ENCODE measurements at regions not wholly inside any gene's neighbourhood (a gene's known extent, or its start where the extent isn't known, plus 50 kb on each side); places are given as distances from the start of the nearest gene placed in this dataset.

- WGBS, 2 donors (ENCODE audit: extremely low coverage in 2 of 2, insufficient read length in 2 of 2, insufficient replicate concordance in 1 of 2) = no CpG with 5 or more reads among the region's 6 CpGs
- H3K4me3 ChIP-seq (ENCODE audit: low read length in 2 of 2) = no peak overlapping the region
Observed at GRCh38 chrX:771536-771935, 140.9 kb downstream of the SHOX start.

GRCh38 chrX:769796-770195 is 139.2 kb downstream of the SHOX start:
- Histone ChIP-seq H3K4ac (ENCODE audit: low read length) (no peak overlapping the region), H2AFZ (ENCODE audit: low read length) (no peak overlapping the region), H3K27me3 (ENCODE audit: control insufficient read depth in 3 of 3, insufficient read depth in 3 of 3, low read depth in 1 of 3, low read length in 3 of 3) (no peaks in the 10 kb centered on the region), H3K36me3 (replicated peaks in 1 of 2; ENCODE audit: control insufficient read depth in 2 of 2, insufficient read depth in 2 of 2, low read length in 2 of 2) (no peaks in the 10 kb centered on the region), H3K79me1 (ENCODE audit: low read depth, low read length) (no peaks in the 10 kb centered on the region), H4K8ac (ENCODE audit: low read depth, low read length) (no peak overlapping the region), H3K9me3 (replicated peaks in 1 of 2; ENCODE audit: control insufficient read depth in 2 of 2, insufficient read depth in 1 of 2, low read depth in 1 of 2, low read length in 2 of 2) (no peaks in the 10 kb centered on the region), H3K18ac (ENCODE audit: low read length) (no peak overlapping the region), H3K4me3 (ENCODE audit: low read length in 2 of 2) (no peak overlapping the region), H3K4me2 (ENCODE audit: insufficient read depth, low read length, poor library complexity, severe bottlenecking) (no peak overlapping the region), H2BK120ac (ENCODE audit: low read depth, low read length) (no peak overlapping the region), H3K4me1 (ENCODE audit: control insufficient read depth in 2 of 2, insufficient read depth in 1 of 2, low read depth in 1 of 2, low read length in 2 of 2) (peaks cover 0 to 3% of the 10 kb centered on the region in 2 donors), H2BK12ac (ENCODE audit: low read length) (no peak overlapping the region), H3K23ac (ENCODE audit: low read depth, low read length, poor library complexity) (no peak overlapping the region), H4K91ac (ENCODE audit: low read depth, low read length, poor library complexity) (no peak overlapping the region), H3K9ac (ENCODE audit: low read depth, low read length, poor library complexity) (no peak overlapping the region), H3K27ac (replicated peaks; ENCODE audit: low read length) (no peak overlapping the region), H2AK5ac (ENCODE audit: low read depth, low read length) (no peak overlapping the region), H2BK5ac (ENCODE audit: low read length) (no peak overlapping the region), H2BK15ac (ENCODE audit: low read length) (no peak overlapping the region), H3K14ac (ENCODE audit: low read length) (no peak overlapping the region)
- WGBS, 2 donors (ENCODE audit: extremely low coverage in 2 of 2, insufficient read length in 2 of 2, insufficient replicate concordance in 1 of 2) = no CpG with 5 or more reads among the region's 3 CpGs
- DNase-seq (ENCODE audit: low spot score) = no peak

More at GRCh38 chrX:771536-771935, 140.9 kb downstream of the SHOX start:
- Histone ChIP-seq H3K9me3 (replicated peaks in 1 of 2; ENCODE audit: control insufficient read depth in 2 of 2, insufficient read depth in 1 of 2, low read depth in 1 of 2, low read length in 2 of 2) (no peaks in the 10 kb centered on the region), H2BK15ac (ENCODE audit: low read length) (no peak overlapping the region), H4K91ac (ENCODE audit: low read depth, low read length, poor library complexity) (no peak overlapping the region), H3K36me3 (replicated peaks in 1 of 2; ENCODE audit: control insufficient read depth in 2 of 2, insufficient read depth in 2 of 2, low read length in 2 of 2) (no peaks in the 10 kb centered on the region), H2AK5ac (ENCODE audit: low read depth, low read length) (no peak overlapping the region), H2BK5ac (ENCODE audit: low read length) (no peak overlapping the region), H3K18ac (ENCODE audit: low read length) (no peak overlapping the region), H3K27me3 (ENCODE audit: control insufficient read depth in 3 of 3, insufficient read depth in 3 of 3, low read depth in 1 of 3, low read length in 3 of 3) (peaks cover 0 to 5% (median 0%) of the 10 kb centered on the region in 3 experiments), H2BK12ac (ENCODE audit: low read length) (no peak overlapping the region), H3K27ac (replicated peaks; ENCODE audit: low read length) (no peak overlapping the region), H2BK120ac (ENCODE audit: low read depth, low read length) (no peak overlapping the region), H2AFZ (ENCODE audit: low read length) (no peak overlapping the region), H3K4ac (ENCODE audit: low read length) (no peak overlapping the region), H3K4me1 (ENCODE audit: control insufficient read depth in 2 of 2, insufficient read depth in 1 of 2, low read depth in 1 of 2, low read length in 2 of 2) (peaks cover 0 to 3% of the 10 kb centered on the region in 2 donors), H4K8ac (ENCODE audit: low read depth, low read length) (no peak overlapping the region), H3K4me2 (ENCODE audit: insufficient read depth, low read length, poor library complexity, severe bottlenecking) (no peak overlapping the region), H3K9ac (ENCODE audit: low read depth, low read length, poor library complexity) (no peak overlapping the region), H3K23ac (ENCODE audit: low read depth, low read length, poor library complexity) (no peak overlapping the region), H3K79me1 (ENCODE audit: low read depth, low read length) (no peaks in the 10 kb centered on the region), H3K14ac (ENCODE audit: low read length) (no peak overlapping the region)
- DNase-seq (ENCODE audit: low spot score) = no peak

DNA sequence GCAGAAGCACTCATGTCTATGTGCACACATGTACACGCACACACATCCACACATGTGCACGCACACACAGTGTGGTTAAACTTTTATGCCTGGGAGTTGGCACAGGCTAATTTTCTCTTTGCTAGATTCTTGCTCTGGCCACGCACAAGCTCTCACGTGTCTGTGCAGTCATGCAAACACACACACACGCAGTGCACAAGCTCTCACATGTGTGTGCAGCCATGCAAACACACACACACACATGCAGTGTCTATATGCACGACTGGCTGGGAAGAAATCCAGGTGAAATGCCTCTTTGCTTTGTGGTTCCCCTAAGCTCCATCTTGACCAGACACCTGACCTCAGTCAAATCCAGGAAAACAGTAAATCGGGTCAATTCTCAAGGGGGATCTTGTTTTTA is 138.0 kb downstream of the SHOX start:
- Histone ChIP-seq H2AFZ (ENCODE audit: low read length) (no peak overlapping the region), H4K8ac (ENCODE audit: low read depth, low read length) (no peak overlapping the region), H3K4me3 (ENCODE audit: low read length in 2 of 2) (no peak overlapping the region), H3K27ac (replicated peaks; ENCODE audit: low read length) (no peak overlapping the region), H2BK120ac (ENCODE audit: low read depth, low read length) (no peak overlapping the region), H2AK5ac (ENCODE audit: low read depth, low read length) (no peak overlapping the region), H3K27me3 (ENCODE audit: control insufficient read depth in 3 of 3, insufficient read depth in 3 of 3, low read depth in 1 of 3, low read length in 3 of 3) (no peaks in the 10 kb centered on the region), H3K4me2 (ENCODE audit: insufficient read depth, low read length, poor library complexity, severe bottlenecking) (no peak overlapping the region), H3K79me1 (ENCODE audit: low read depth, low read length) (no peaks in the 10 kb centered on the region), H3K9me3 (replicated peaks in 1 of 2; ENCODE audit: control insufficient read depth in 2 of 2, insufficient read depth in 1 of 2, low read depth in 1 of 2, low read length in 2 of 2) (no peaks in the 10 kb centered on the region), H3K4ac (ENCODE audit: low read length) (no peak overlapping the region), H3K9ac (ENCODE audit: low read depth, low read length, poor library complexity) (no peak overlapping the region), H3K14ac (ENCODE audit: low read length) (no peak overlapping the region), H3K36me3 (replicated peaks in 1 of 2; ENCODE audit: control insufficient read depth in 2 of 2, insufficient read depth in 2 of 2, low read length in 2 of 2) (no peaks in the 10 kb centered on the region), H2BK5ac (ENCODE audit: low read length) (no peak overlapping the region), H2BK12ac (ENCODE audit: low read length) (no peak overlapping the region), H3K23ac (ENCODE audit: low read depth, low read length, poor library complexity) (no peak overlapping the region), H2BK15ac (ENCODE audit: low read length) (no peak overlapping the region), H3K4me1 (ENCODE audit: control insufficient read depth in 2 of 2, insufficient read depth in 1 of 2, low read depth in 1 of 2, low read length in 2 of 2) (peaks cover 0 to 3% of the 10 kb centered on the region in 2 donors), H3K18ac (ENCODE audit: low read length) (no peak overlapping the region), H4K91ac (ENCODE audit: low read depth, low read length, poor library complexity) (no peak overlapping the region)
- WGBS, 2 donors (ENCODE audit: extremely low coverage in 2 of 2, insufficient read length in 2 of 2, insufficient replicate concordance in 1 of 2) = no CpG with 5 or more reads among the region's 7 CpGs
- no peak for DNase-seq (ENCODE audit: low spot score)

GRCh38 chrX:758917-759316 is 128.3 kb downstream of the SHOX start:
- Histone ChIP-seq H2BK12ac (ENCODE audit: low read length) (no peak overlapping the region), H3K4me2 (ENCODE audit: insufficient read depth, low read length, poor library complexity, severe bottlenecking) (no peak overlapping the region), H2BK5ac (ENCODE audit: low read length) (no peak overlapping the region), H2BK120ac (ENCODE audit: low read depth, low read length) (no peak overlapping the region), H3K23ac (ENCODE audit: low read depth, low read length, poor library complexity) (no peak overlapping the region), H3K4me3 (ENCODE audit: low read length in 2 of 2) (no peak overlapping the region), H3K9ac (ENCODE audit: low read depth, low read length, poor library complexity) (no peak overlapping the region), H2AK5ac (ENCODE audit: low read depth, low read length) (no peak overlapping the region), H3K4ac (ENCODE audit: low read length) (no peak overlapping the region), H2BK15ac (ENCODE audit: low read length) (no peak overlapping the region), H3K4me1 (ENCODE audit: control insufficient read depth in 2 of 2, insufficient read depth in 1 of 2, low read depth in 1 of 2, low read length in 2 of 2) (no peaks in the 10 kb centered on the region), H3K27me3 (ENCODE audit: control insufficient read depth in 3 of 3, insufficient read depth in 3 of 3, low read depth in 1 of 3, low read length in 3 of 3) (no peaks in the 10 kb centered on the region), H3K14ac (ENCODE audit: low read length) (no peak overlapping the region), H2AFZ (ENCODE audit: low read length) (no peak overlapping the region), H3K9me3 (replicated peaks in 1 of 2; ENCODE audit: control insufficient read depth in 2 of 2, insufficient read depth in 1 of 2, low read depth in 1 of 2, low read length in 2 of 2) (peaks cover 0 to 5% of the 10 kb centered on the region in 2 donors), H4K8ac (ENCODE audit: low read depth, low read length) (no peak overlapping the region), H3K27ac (replicated peaks; ENCODE audit: low read length) (no peak overlapping the region), H3K18ac (ENCODE audit: low read length) (no peak overlapping the region), H4K91ac (ENCODE audit: low read depth, low read length, poor library complexity) (no peak overlapping the region), H3K79me1 (ENCODE audit: low read depth, low read length) (no peaks in the 10 kb centered on the region), H3K36me3 (replicated peaks in 1 of 2; ENCODE audit: control insufficient read depth in 2 of 2, insufficient read depth in 2 of 2, low read length in 2 of 2) (no peaks in the 10 kb centered on the region)
- no peak for DNase-seq (ENCODE audit: low spot score)
- no CpG with 5 or more reads among the region's 6 CpGs for WGBS, 2 donors (ENCODE audit: extremely low coverage in 2 of 2, insufficient read length in 2 of 2, insufficient replicate concordance in 1 of 2)
